Mesendoderm (in vitro differentiated cells): ENCODE measurements at regions not wholly inside any gene's neighbourhood (a gene's known extent, or its start where the extent isn't known, plus 50 kb on each side); places are given as distances from the start of the nearest gene placed in this dataset.

Experiments used
- DNase-seq: peaks from one replicate; pipeline ENCODE4 v3.0.0; 2013
- H2AK5ac ChIP-seq: 2 replicates; pipeline ENCODE4 v1.6.1; 2013; ENCODE audit warnings: low read length, inconsistent platforms
- H2BK120ac ChIP-seq: 2 replicates; pipeline ENCODE4 v1.6.1; 2013; ENCODE audit warnings: low read depth, mild to moderate bottlenecking, low read length, moderate library complexity, mixed read lengths
- H2BK15ac ChIP-seq: replicated peaks from 2 replicates; pipeline ENCODE4 v1.6.1; 2013; ENCODE audit warnings: low read depth, mild to moderate bottlenecking, moderate library complexity
- H2BK5ac ChIP-seq: 2 replicates; pipeline ENCODE4 v1.6.1; 2013; ENCODE audit warnings: low read length, inconsistent platforms
- H3K18ac ChIP-seq: 2 replicates; pipeline ENCODE4 v1.6.1; 2013; ENCODE audit warnings: mild to moderate bottlenecking, low read length, mixed read lengths
- H3K23ac ChIP-seq: one replicate; pipeline ENCODE4 v1.6.1; 2013; ENCODE audit warnings: low read length
- H3K27ac ChIP-seq: 2 replicates; pipeline ENCODE4 v1.5.1; 2013; ENCODE audit warnings: low read depth, mild to moderate bottlenecking, inconsistent platforms, low read length, moderate library complexity
- H3K27me3 ChIP-seq: 2 replicates; pipeline ENCODE4 v1.6.1; 2013; ENCODE audit warnings: low read length, control low read depth, mild to moderate bottlenecking, inconsistent platforms; ENCODE audit not compliant: insufficient read depth, poor library complexity
- H3K36me3 ChIP-seq: 2 replicates; pipeline ENCODE4 v1.6.1; 2013; ENCODE audit warnings: low read length, inconsistent platforms; ENCODE audit not compliant: control insufficient read depth, insufficient read depth
- H3K4ac ChIP-seq: one replicate; pipeline ENCODE4 v1.6.1; 2013; ENCODE audit warnings: low read depth, mild to moderate bottlenecking, low read length, moderate library complexity
- H3K4me1 ChIP-seq: 2 replicates; pipeline ENCODE4 v1.6.1; 2013; ENCODE audit warnings: low read depth, low read length, inconsistent platforms; ENCODE audit not compliant: control insufficient read depth
- H3K4me2 ChIP-seq: 2 replicates; pipeline ENCODE4 v1.6.1; 2013; ENCODE audit warnings: low read length
- H3K4me3 ChIP-seq: 2 replicates; pipeline ENCODE4 v1.5.1; 2013; ENCODE audit warnings: mild to moderate bottlenecking, low read length
- H3K56ac ChIP-seq: one replicate; pipeline ENCODE4 v1.6.1; 2013; ENCODE audit warnings: low read length
- H3K79me1 ChIP-seq: 2 replicates; pipeline ENCODE4 v1.6.1; 2013; ENCODE audit warnings: low read length, inconsistent platforms
- H3K79me2 ChIP-seq: 2 replicates; pipeline ENCODE4 v1.6.1; 2013; ENCODE audit warnings: mild to moderate bottlenecking, low read length; ENCODE audit not compliant: control insufficient read depth, insufficient read depth
- H3K9ac ChIP-seq: 2 replicates; pipeline ENCODE4 v1.6.1; 2013; ENCODE audit warnings: low read length, inconsistent platforms
- H4K5ac ChIP-seq: one replicate; pipeline ENCODE4 v1.6.1; 2013; ENCODE audit warnings: low read length
- H4K8ac ChIP-seq: one replicate; pipeline ENCODE4 v1.6.1; 2013; ENCODE audit warnings: low read depth, mild to moderate bottlenecking, control low read depth, low read length, moderate library complexity
- WGBS: extraction: QIAGEN DNeasy Blood & Tissue Kit; methylation state at CpG from one replicate; pipeline ENCODE4 v1.1.7; 2013; ENCODE audit warnings: low lambda C conversion rate, missing lambda C conversion rate; ENCODE audit not compliant: insufficient coverage; ENCODE audit errors: extremely low coverage; 5-methylcytosine and 5-hydroxymethylcytosine counted together

DNA sequence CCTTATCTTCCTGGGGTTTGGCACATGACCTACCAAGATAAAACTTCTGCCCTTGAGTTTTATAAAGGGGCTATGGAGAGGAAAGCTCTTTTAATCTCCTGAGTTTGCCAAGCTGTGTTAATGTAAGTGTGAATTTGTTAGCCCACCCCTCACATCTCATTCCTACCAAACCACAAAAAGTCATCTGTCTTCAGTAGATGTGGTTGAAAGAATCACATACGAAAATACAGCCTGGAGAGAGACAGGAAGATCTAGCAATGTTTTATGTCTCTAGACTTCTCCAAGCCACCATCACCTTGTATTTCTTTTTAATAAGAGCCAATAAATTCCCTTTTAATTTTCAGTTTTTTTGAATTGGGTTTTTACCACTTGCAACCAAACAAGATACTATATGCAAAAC is 68.9 kb upstream of the ZNF280D start:
- Histone ChIP-seq H3K79me1 (no peaks in the 10 kb centered on the region), H4K5ac (no peak overlapping the region), H3K27ac (no peak overlapping the region), H3K9ac (no peak overlapping the region), H3K4me1 (no peaks in the 10 kb centered on the region), H2BK15ac (no peak overlapping the region), H3K4me2 (no peak overlapping the region), H3K23ac (no peak overlapping the region), H2BK5ac (no peak overlapping the region), H2AK5ac (no peak overlapping the region), H3K79me2 (no peaks in the 10 kb centered on the region), H3K56ac (no peak overlapping the region), H3K4ac (no peak overlapping the region), H3K18ac (no peak overlapping the region), H3K27me3 (no peaks in the 10 kb centered on the region), H2BK120ac (no peak overlapping the region), H4K8ac (no peak overlapping the region), H3K4me3 (no peak overlapping the region), H3K36me3 (no peaks in the 10 kb centered on the region)
- DNase-seq, result no peak
- WGBS, result no CpG with 5 or more reads among the region's 1 CpG

DNA sequence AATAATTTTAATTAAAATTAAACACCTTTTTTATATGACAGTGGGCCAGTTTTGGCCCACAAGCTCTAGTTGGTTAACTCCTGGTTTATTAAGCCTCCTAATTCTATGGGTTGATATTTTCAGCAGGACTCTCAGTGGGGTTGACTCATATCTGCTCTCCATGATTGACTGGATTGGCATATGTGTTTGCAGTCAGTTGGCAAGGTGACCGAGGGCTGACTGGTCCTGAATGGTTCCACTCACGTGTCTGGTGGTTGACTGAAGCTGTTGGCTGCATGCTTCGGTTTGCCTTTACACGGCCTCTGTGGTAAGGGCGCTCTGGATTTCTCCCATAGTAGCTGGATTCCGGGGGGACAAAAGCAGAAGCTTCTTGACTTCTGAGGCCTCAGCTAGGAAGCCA is 65.3 kb upstream of the ZNF280D start:
- no peak for DNase-seq
- Histone ChIP-seq H3K27ac (no peak overlapping the region), H2BK15ac (no peak overlapping the region), H3K27me3 (no peaks in the 10 kb centered on the region), H3K79me2 (no peaks in the 10 kb centered on the region), H3K36me3 (no peaks in the 10 kb centered on the region), H3K4me1 (no peaks in the 10 kb centered on the region), H3K23ac (no peak overlapping the region), H3K4ac (no peak overlapping the region), H2AK5ac (no peak overlapping the region), H3K4me3 (no peak overlapping the region), H3K18ac (no peak overlapping the region), H4K8ac (no peak overlapping the region), H3K9ac (no peak overlapping the region), H2BK120ac (no peak overlapping the region), H3K79me1 (no peaks in the 10 kb centered on the region), H2BK5ac (no peak overlapping the region), H4K5ac (no peak overlapping the region), H3K56ac (no peak overlapping the region), H3K4me2 (no peak overlapping the region)
- WGBS, result no CpG with 5 or more reads among the region's 6 CpGs

DNA sequence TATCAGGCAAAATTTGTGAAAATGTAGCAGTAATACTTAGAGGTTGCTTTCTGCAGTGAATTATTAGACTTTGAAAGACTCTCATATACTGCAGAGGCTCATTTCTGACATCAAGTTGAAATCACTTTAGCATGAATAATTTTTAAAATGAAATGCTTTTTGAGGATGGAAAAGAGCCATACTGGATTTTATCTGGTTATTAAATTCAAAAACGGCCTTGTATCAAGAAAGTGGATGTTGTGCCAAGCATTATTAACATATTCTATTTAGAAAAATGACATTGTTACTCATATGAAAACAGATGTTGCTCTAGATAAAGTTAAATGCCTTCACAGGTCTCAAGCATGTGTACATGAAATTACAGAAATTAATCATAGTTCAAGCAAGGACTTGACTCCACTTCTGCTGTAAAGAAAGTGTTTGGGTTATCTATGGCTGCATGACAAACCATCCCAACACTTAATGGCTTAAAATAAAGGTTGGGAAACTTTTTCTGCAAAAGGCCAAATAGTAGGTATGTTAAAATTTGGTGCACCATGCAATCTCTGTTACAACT is 64.5 kb upstream of the ZNF280D start:
- Histone ChIP-seq H4K8ac (no peak overlapping the region), H3K27ac (no peak overlapping the region), H3K23ac (no peak overlapping the region), H3K56ac (no peak overlapping the region), H3K27me3 (no peaks in the 10 kb centered on the region), H2AK5ac (no peak overlapping the region), H2BK120ac (no peak overlapping the region), H2BK5ac (no peak overlapping the region), H3K79me1 (no peaks in the 10 kb centered on the region), H2BK15ac (no peak overlapping the region), H3K4me2 (no peak overlapping the region), H3K18ac (no peak overlapping the region), H3K4me3 (no peak overlapping the region), H3K36me3 (no peaks in the 10 kb centered on the region), H3K4me1 (no peaks in the 10 kb centered on the region), H3K4ac (no peak overlapping the region), H4K5ac (no peak overlapping the region), H3K79me2 (no peaks in the 10 kb centered on the region), H3K9ac (no peak overlapping the region)
- WGBS, result no CpG with 5 or more reads among the region's 1 CpG
- DNase-seq, result no peak

DNA sequence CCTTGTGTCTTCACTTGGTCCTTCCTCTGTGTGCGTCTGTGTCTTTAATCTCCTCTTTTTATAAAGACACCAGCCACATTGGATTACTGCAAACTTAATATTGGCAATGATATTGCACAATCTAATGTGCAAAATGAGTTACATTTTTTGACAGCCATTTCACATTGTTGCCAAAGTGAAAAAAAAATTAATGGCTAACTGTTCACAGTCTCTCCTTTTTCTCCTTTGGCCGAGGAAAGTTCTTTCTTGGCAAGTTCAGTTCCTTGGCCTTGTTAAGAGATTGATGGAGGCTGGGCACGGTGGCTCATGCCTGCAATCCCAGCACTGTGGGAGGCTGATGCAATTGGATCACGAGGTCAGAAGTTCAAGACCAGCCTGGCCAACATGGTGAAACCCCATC is 62.2 kb upstream of the ZNF280D start:
- Histone ChIP-seq H3K79me1 (no peaks in the 10 kb centered on the region), H4K8ac (no peak overlapping the region), H3K4me1 (no peaks in the 10 kb centered on the region), H3K27ac (no peak overlapping the region), H2BK15ac (no peak overlapping the region), H3K9ac (no peak overlapping the region), H3K4me2 (no peak overlapping the region), H3K36me3 (no peaks in the 10 kb centered on the region), H2AK5ac (no peak overlapping the region), H3K79me2 (no peaks in the 10 kb centered on the region), H3K23ac (no peak overlapping the region), H3K56ac (no peak overlapping the region), H4K5ac (no peak overlapping the region), H3K4me3 (no peak overlapping the region), H2BK5ac (no peak overlapping the region), H3K4ac (no peak overlapping the region), H3K27me3 (no peaks in the 10 kb centered on the region), H2BK120ac (no peak overlapping the region), H3K18ac (no peak overlapping the region)
- no CpG with 5 or more reads among the region's 4 CpGs for WGBS
- no peak for DNase-seq

DNA sequence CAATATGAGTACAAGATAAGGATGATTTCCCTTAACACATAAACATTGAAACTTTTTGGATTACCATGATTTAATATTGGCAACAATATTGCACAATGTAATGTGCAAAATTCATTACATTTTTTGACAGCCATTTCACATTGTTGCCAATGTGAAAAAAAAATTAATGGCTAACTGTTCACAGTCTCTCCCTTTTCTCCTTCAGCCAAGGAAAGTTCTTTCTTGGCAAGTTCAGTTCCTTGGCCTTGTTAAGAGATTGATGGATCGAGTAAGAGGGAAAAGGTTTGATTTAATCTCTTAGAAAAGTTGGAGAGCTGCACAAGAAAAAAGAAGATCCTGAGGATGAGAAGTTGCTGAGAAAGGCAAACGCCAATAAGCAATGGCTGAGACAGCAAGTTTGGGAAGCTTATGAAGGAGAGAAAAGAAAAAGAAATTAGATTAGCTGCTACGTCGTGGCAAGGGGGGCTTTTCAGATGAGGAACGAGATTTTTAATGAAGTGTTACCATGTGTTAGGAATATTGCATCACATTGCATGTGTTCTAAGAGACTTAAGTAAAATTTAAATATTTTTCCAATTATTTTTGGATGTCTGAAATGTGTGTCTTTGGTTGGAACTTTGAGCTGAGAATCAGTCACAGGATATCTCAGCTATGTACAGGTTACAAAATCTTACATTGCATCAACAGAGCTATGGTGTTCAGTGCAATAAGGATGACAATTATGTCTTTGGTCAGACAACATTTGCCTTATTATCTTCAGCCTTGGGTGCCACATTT is 61.4 kb upstream of the ZNF280D start:
- no peak overlapping the region for H3K4me3 ChIP-seq
- H3K23ac ChIP-seq, result no peak overlapping the region
- no peaks in the 10 kb centered on the region for H3K27me3 ChIP-seq
- no peak overlapping the region for H4K5ac ChIP-seq
- H4K8ac ChIP-seq, result no peak overlapping the region
- H3K4me1 ChIP-seq, result no peaks in the 10 kb centered on the region
- no peak overlapping the region for H3K56ac ChIP-seq
- H2AK5ac ChIP-seq, result no peak overlapping the region
- H3K18ac ChIP-seq, result no peak overlapping the region
- no peak for DNase-seq
- no peak overlapping the region for H3K4ac ChIP-seq
- no peak overlapping the region for H3K27ac ChIP-seq
- no CpG with 5 or more reads among the region's 5 CpGs for whole genome bisulfite sequencing
- no peak overlapping the region for H2BK5ac ChIP-seq
- H3K36me3 ChIP-seq, result no peaks in the 10 kb centered on the region
- H2BK15ac ChIP-seq, result no peak overlapping the region
- H3K79me2 ChIP-seq, result no peaks in the 10 kb centered on the region
- H3K79me1 ChIP-seq, result no peaks in the 10 kb centered on the region
- H2BK120ac ChIP-seq, result no peak overlapping the region
- no peak overlapping the region for H3K4me2 ChIP-seq
- no peak overlapping the region for H3K9ac ChIP-seq

DNA sequence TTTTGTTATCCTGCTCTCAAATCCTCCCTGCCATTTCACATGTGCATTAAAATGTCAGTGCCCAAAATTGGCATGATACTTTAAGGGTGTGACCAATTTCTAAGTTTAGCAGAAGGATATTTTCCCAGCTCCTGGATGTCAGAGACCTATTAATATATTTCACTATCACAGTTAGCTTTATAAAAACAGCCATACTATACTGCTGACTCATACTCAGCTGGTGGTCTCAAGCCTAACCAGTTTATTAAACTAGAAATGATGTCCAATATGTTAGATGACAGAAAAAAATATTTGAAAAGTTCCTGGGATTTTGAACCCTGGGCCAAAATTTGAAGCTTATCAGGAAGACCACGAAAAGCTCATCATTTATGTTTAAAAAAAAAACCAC is 60.9 kb upstream of the ZNF280D start:
- Histone ChIP-seq H3K4me3 (no peak overlapping the region), H3K23ac (no peak overlapping the region), H2BK120ac (no peak overlapping the region), H2BK5ac (no peak overlapping the region), H3K79me1 (no peaks in the 10 kb centered on the region), H3K27me3 (no peaks in the 10 kb centered on the region), H2BK15ac (no peak overlapping the region), H3K79me2 (no peaks in the 10 kb centered on the region), H3K27ac (no peak overlapping the region), H3K4ac (no peak overlapping the region), H3K4me1 (no peaks in the 10 kb centered on the region), H3K9ac (no peak overlapping the region), H3K4me2 (no peak overlapping the region), H4K5ac (no peak overlapping the region), H3K56ac (no peak overlapping the region), H4K8ac (no peak overlapping the region), H2AK5ac (no peak overlapping the region), H3K36me3 (no peaks in the 10 kb centered on the region), H3K18ac (no peak overlapping the region)
- DNase-seq, result no peak
- WGBS, result no CpG with 5 or more reads among the region's 1 CpG
